LoVo (cell line): ENCODE measurements at regions not wholly inside any gene's neighbourhood (a gene's known extent, or its start where the extent isn't known, plus 50 kb on each side); places are given as distances from the start of the nearest gene placed in this dataset.
"Not testable (repeated sequence)": the region's sequence is repeated elsewhere in the genome, so short reads cannot be mapped to it uniquely, and the experiment has no call there.

Source experiments
- DNase-seq: peaks from one replicate; pipeline ENCODE4 v3.0.0-alpha.2; 2016; ENCODE audit warnings: low spot score

- no peak for DNase-seq
Measured at GRCh38 chrX:26597981-26598380, 382.0 kb downstream of the MAGEB5 start.

- no peak for DNase-seq
Measured at GRCh38 chrX:26590849-26591248, 374.9 kb downstream of the MAGEB5 start.

GRCh38 chrX:26586570-26586969 lies 370.6 kb downstream of the MAGEB5 start:
- DNase-seq = no peak

- DNase-seq = no peak
Measured at GRCh38 chrX:26581091-26581490, 365.1 kb downstream of the MAGEB5 start.

- DNase-seq = no peak
Measured at GRCh38 chrX:26580021-26580420, 364.1 kb downstream of the MAGEB5 start.

- DNase-seq = no peak
Measured at GRCh38 chrX:26574234-26574633, 358.3 kb downstream of the MAGEB5 start.

GRCh38 chrX:26562156-26562555 lies 346.2 kb downstream of the MAGEB5 start:
- no peak for DNase-seq

GRCh38 chrX:26559855-26560254 lies 343.9 kb downstream of the MAGEB5 start:
- DNase-seq = no peak

- no peak for DNase-seq
Measured at GRCh38 chrX:26558719-26559386, 342.9 kb downstream of the MAGEB5 start.

GRCh38 chrX:26557691-26558321 lies 341.8 kb downstream of the MAGEB5 start:
- DNase-seq = no peak

GRCh38 chrX:26525768-26526167 lies 309.8 kb downstream of the MAGEB5 start:
- DNase-seq = not testable (repeated sequence)

- no peak for DNase-seq
Measured at GRCh38 chrX:26522501-26522900, 306.5 kb downstream of the MAGEB5 start.

GRCh38 chrX:26511589-26512363 lies 295.8 kb downstream of the MAGEB5 start:
- no peak for DNase-seq

- no peak for DNase-seq
Measured at GRCh38 chrX:26470941-26471340, 255.0 kb downstream of the MAGEB5 start.

GRCh38 chrX:26466387-26466786 lies 250.4 kb downstream of the MAGEB5 start:
- no peak for DNase-seq

- no peak for DNase-seq
Measured at GRCh38 chrX:26445288-26445687, 229.3 kb downstream of the MAGEB5 start.

- DNase-seq = not testable (repeated sequence)
Measured at GRCh38 chrX:26444417-26444816, 228.4 kb downstream of the MAGEB5 start.

- no peak for DNase-seq
Measured at GRCh38 chrX:26442340-26442739, 226.4 kb downstream of the MAGEB5 start.

- no peak for DNase-seq
Measured at GRCh38 chrX:26414534-26414933, 198.6 kb downstream of the MAGEB5 start.

GRCh38 chrX:26411045-26411444 lies 195.1 kb downstream of the MAGEB5 start:
- DNase-seq = no peak

GRCh38 chrX:26409636-26410035 lies 193.7 kb downstream of the MAGEB5 start:
- no peak for DNase-seq

GRCh38 chrX:26387906-26388305 lies 171.9 kb downstream of the MAGEB5 start:
- DNase-seq = no peak

- no peak for DNase-seq
Measured at GRCh38 chrX:26376037-26376708, 160.2 kb downstream of the MAGEB5 start.
